ENCODE measurements at regions not wholly inside any gene's neighbourhood (a gene's known extent, or its start where the extent isn't known, plus 50 kb on each side); places are given as distances from the start of the nearest gene placed in this dataset.
"Not testable (repeated sequence)": the region's sequence is repeated elsewhere in the genome, so short reads cannot be mapped to it uniquely, and the experiment has no call there.

GRCh38 chr20:12211361-12211760, 293.7 kb downstream of the BTBD3 start:
- DNase-seq, result no peak

GRCh38 chr20:12217382-12217781, 299.7 kb downstream of the BTBD3 start:
- no peak for DNase-seq

- no peak for DNase-seq
Observed at GRCh38 chr20:12219798-12220197, 302.1 kb downstream of the BTBD3 start.

- DNase-seq, result no peak
Observed at GRCh38 chr20:12223057-12223456, 305.4 kb downstream of the BTBD3 start.

- DNase-seq, result no peak
Observed at GRCh38 chr20:12225898-12226297, 308.2 kb downstream of the BTBD3 start.

- DNase-seq, result no peak
Observed at GRCh38 chr20:12229891-12230290, 312.2 kb downstream of the BTBD3 start.

GRCh38 chr20:12237772-12238171, 320.1 kb downstream of the BTBD3 start:
- no peak for DNase-seq

GRCh38 chr20:12241065-12241464, 323.4 kb downstream of the BTBD3 start:
- no peak for DNase-seq

- no peak for DNase-seq
Observed at GRCh38 chr20:12243327-12243726, 325.6 kb downstream of the BTBD3 start.

GRCh38 chr20:12248481-12248880, 330.8 kb downstream of the BTBD3 start:
- DNase-seq, result no peak

- DNase-seq, result not testable (repeated sequence)
Observed at GRCh38 chr20:12250661-12251060, 333.0 kb downstream of the BTBD3 start.

GRCh38 chr20:12252793-12253192, 335.1 kb downstream of the BTBD3 start:
- DNase-seq, result no peak

- DNase-seq, result no peak
Observed at GRCh38 chr20:12255461-12255970, 337.8 kb downstream of the BTBD3 start.

- no peak for DNase-seq
Observed at GRCh38 chr20:12256806-12257205, 339.1 kb downstream of the BTBD3 start.

GRCh38 chr20:12262747-12263146, 345.1 kb downstream of the BTBD3 start:
- no peak for DNase-seq

GRCh38 chr20:12264711-12265110, 347.0 kb downstream of the BTBD3 start:
- no peak for DNase-seq

- no peak for DNase-seq
Observed at GRCh38 chr20:12265662-12266061, 348.0 kb downstream of the BTBD3 start.

- no peak for DNase-seq
Observed at GRCh38 chr20:12269579-12269978, 351.9 kb downstream of the BTBD3 start.

GRCh38 chr20:12270863-12271262, 353.2 kb downstream of the BTBD3 start:
- DNase-seq, result no peak

- DNase-seq, result no peak
Observed at GRCh38 chr20:12276011-12276673, 358.4 kb downstream of the BTBD3 start.

- no peak for DNase-seq
Observed at GRCh38 chr20:12287575-12287974, 369.9 kb downstream of the BTBD3 start.

- no peak for DNase-seq
Observed at GRCh38 chr20:12289465-12289864, 371.8 kb downstream of the BTBD3 start.

- no peak for DNase-seq
Observed at GRCh38 chr20:12291386-12291785, 373.7 kb downstream of the BTBD3 start.

GRCh38 chr20:12293900-12294299, 376.2 kb downstream of the BTBD3 start:
- no peak for DNase-seq

GRCh38 chr20:12294678-12295077, 377.0 kb downstream of the BTBD3 start:
- no peak for DNase-seq

Data from dermis blood vessel endothelial cell (primary cell).